ENCODE measurements at regions not wholly inside any gene's neighbourhood (a gene's known extent, or its start where the extent isn't known, plus 50 kb on each side); places are given as distances from the start of the nearest gene placed in this dataset.

DNA sequence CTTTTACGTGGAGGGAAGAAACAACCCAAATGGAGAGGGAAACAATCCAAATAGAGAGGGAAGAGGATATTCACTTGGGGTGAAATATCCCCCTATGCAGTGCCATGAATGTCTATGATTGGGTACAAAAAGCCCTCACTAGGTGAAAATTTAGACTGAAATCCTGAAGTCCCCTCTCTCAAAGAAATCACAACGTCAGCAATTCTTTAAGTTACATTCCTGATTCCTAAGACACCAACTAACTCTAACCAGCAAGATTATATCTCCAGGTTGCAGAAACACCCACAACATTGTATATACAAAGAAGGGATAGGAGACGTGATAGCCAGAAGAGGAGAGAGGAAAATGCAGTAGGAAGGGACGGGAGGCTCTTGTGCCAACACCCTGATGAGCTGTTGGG, 374.3 kb downstream of the DCAF12L2 start:
- TF ChIP-seq, protein P1, sequence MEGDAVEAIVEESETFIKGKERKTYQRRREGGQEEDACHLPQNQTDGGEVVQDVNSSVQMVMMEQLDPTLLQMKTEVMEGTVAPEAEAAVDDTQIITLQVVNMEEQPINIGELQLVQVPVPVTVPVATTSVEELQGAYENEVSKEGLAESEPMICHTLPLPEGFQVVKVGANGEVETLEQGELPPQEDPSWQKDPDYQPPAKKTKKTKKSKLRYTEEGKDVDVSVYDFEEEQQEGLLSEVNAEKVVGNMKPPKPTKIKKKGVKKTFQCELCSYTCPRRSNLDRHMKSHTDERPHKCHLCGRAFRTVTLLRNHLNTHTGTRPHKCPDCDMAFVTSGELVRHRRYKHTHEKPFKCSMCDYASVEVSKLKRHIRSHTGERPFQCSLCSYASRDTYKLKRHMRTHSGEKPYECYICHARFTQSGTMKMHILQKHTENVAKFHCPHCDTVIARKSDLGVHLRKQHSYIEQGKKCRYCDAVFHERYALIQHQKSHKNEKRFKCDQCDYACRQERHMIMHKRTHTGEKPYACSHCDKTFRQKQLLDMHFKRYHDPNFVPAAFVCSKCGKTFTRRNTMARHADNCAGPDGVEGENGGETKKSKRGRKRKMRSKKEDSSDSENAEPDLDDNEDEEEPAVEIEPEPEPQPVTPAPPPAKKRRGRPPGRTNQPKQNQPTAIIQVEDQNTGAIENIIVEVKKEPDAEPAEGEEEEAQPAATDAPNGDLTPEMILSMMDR (conservative IDR thresholded peaks at IDR 0.05 in 1 of 2, IDR thresholded peaks at IDR 0.05 in 1 of 2; ENCODE audit: low read depth in 1 of 2, low read length in 2 of 2), result no peak
- no peak for TF ChIP-seq EZH2 (IDR thresholded peaks at IDR 0.05; ENCODE audit: low read length, missing control alignments)

Measured in fibroblast of lung (primary cell).